HEK293 (cell line): ENCODE measurements at regions not wholly inside any gene's neighbourhood (a gene's known extent, or its start where the extent isn't known, plus 50 kb on each side); places are given as distances from the start of the nearest gene placed in this dataset.

Source experiments
- CTCF ChIA-PET: fragments of 350-600 bp; formaldehyde crosslinking; extraction: SDS; loops from one replicate; lab custom pipeline; 2021; ENCODE audit warnings: antibody characterized with exemption; lab: Yijun Ruan, JAX
- POLR2A ChIA-PET: fragments of 300-600 bp; formaldehyde crosslinking; extraction: SDS; loops from one replicate; lab custom pipeline; 2020; ENCODE audit warnings: antibody characterized with exemption, inconsistent platforms; lab: Yijun Ruan, JAX
- H3K27ac ChIP-seq: fragments of 200-500 bp; sonication (Bioruptor generic); 2 replicates; pipeline ENCODE4 v1.5.1; 2014; ENCODE audit warnings: low read depth, low read length, control low read depth, inconsistent platforms; ENCODE audit errors: extremely low read depth
- H3K36me3 ChIP-seq, 2 experiments: fragments of 200-500 bp in 1 of 2; sonication (Bioruptor generic) in 1 of 2; 1 replicate in 1 of 2; 2 replicates in 1 of 2; pipeline ENCODE4 v1.5.1; 2014 to 2017; ENCODE audit warnings: inconsistent platforms in 2 of 2, low read length in 2 of 2; ENCODE audit not compliant: control insufficient read depth in 2 of 2, insufficient read depth in 1 of 2
- H3K4me1 ChIP-seq: fragments of 200-500 bp; sonication (Bioruptor generic); 2 replicates; pipeline ENCODE4 v1.5.1; 2014; ENCODE audit warnings: mild to moderate bottlenecking, low read length, inconsistent platforms; ENCODE audit not compliant: control insufficient read depth, insufficient read depth
- H3K4me3 ChIP-seq: 2 replicates; pipeline ENCODE4 v1.5.1; 2011; ENCODE audit warnings: low read depth, mild to moderate bottlenecking, control low read depth, low read length, moderate library complexity
- H3K9me3 ChIP-seq: fragments of 200-500 bp; sonication (Bioruptor generic); 2 replicates; pipeline ENCODE4 v1.5.1; 2014; ENCODE audit warnings: low read depth, low read length, inconsistent platforms; ENCODE audit not compliant: control insufficient read depth, insufficient read depth
- ATF2 ChIP-seq: fragments of 450-650 bp; formaldehyde crosslinking; IDR thresholded peaks from 2 replicates; pipeline ENCODE4 v1.5.1; 2016; ENCODE audit warnings: missing biosample characterization, missing genetic modification characterization, low read depth
- TRIM28 ChIP-seq: IDR thresholded peaks from 2 replicates; pipeline ENCODE4 v1.6.1; 2011; ENCODE audit warnings: low read length, control low read depth, borderline replicate concordance
- WT1 ChIP-seq: fragments of 450-650 bp; formaldehyde crosslinking; IDR thresholded peaks from 2 replicates; pipeline ENCODE4 v1.5.1; 2016; ENCODE audit warnings: missing biosample characterization, missing genetic modification characterization
- ZEB2 ChIP-seq: fragments of 450-650 bp; formaldehyde crosslinking; IDR thresholded peaks from 2 replicates; pipeline ENCODE4 v1.5.1; 2016; ENCODE audit warnings: missing biosample characterization, missing genetic modification characterization
- ZFP41 ChIP-seq: fragments of 450-650 bp; formaldehyde crosslinking; IDR thresholded peaks from 2 replicates; pipeline ENCODE4 v1.5.1; 2016; ENCODE audit warnings: missing biosample characterization, missing genetic modification characterization, borderline replicate concordance
- ZNF114 ChIP-seq: fragments of 450-650 bp; formaldehyde crosslinking; IDR thresholded peaks from 2 replicates; pipeline ENCODE4 v1.5.0; 2017; ENCODE audit warnings: missing biosample characterization, missing genetic modification characterization
- ZNF16 ChIP-seq: fragments of 450-650 bp; formaldehyde crosslinking; IDR thresholded peaks from 2 replicates; pipeline ENCODE4 v1.5.1; 2016; ENCODE audit warnings: low read depth, missing biosample characterization, missing genetic modification characterization
- ZNF214 ChIP-seq: fragments of 450-650 bp; formaldehyde crosslinking; IDR thresholded peaks from 2 replicates; pipeline ENCODE4 v1.5.1; 2017; ENCODE audit warnings: missing biosample characterization, mild to moderate bottlenecking, missing genetic modification characterization, borderline replicate concordance
- ZNF239 ChIP-seq: fragments of 450-650 bp; formaldehyde crosslinking; IDR thresholded peaks from 2 replicates; pipeline ENCODE4 v1.5.1; 2016; ENCODE audit warnings: missing biosample characterization, missing genetic modification characterization
- ZNF248 ChIP-seq: fragments of 450-650 bp; formaldehyde crosslinking; IDR thresholded peaks from 2 replicates; pipeline ENCODE4 v1.5.1; 2017; ENCODE audit warnings: missing biosample characterization, missing genetic modification characterization
- ZNF274 ChIP-seq, 2 experiments: fragments of 200-500 bp in 1 of 2; fragments of 450-650 bp in 1 of 2; sonication (Bioruptor generic) in 1 of 2; formaldehyde crosslinking in 1 of 2; IDR thresholded peaks; 2 replicates each; pipeline versions ENCODE4 v1.5.1 to v1.6.1; 2014 to 2016; ENCODE audit warnings: borderline replicate concordance in 1 of 2, inconsistent platforms in 1 of 2, low read length in 1 of 2, missing biosample characterization in 1 of 2, missing genetic modification characterization in 1 of 2
- ZNF280C ChIP-seq: fragments of 450-650 bp; formaldehyde crosslinking; IDR thresholded peaks from 2 replicates; pipeline ENCODE4 v1.5.1; 2016; ENCODE audit warnings: missing biosample characterization, missing genetic modification characterization
- ZNF302 ChIP-seq: fragments of 450-650 bp; formaldehyde crosslinking; IDR thresholded peaks from 2 replicates; pipeline ENCODE4 v1.5.1; 2016; ENCODE audit warnings: missing biosample characterization, missing genetic modification characterization, low read depth
- ZNF473 ChIP-seq: fragments of 450-650 bp; formaldehyde crosslinking; IDR thresholded peaks from 2 replicates; pipeline ENCODE4 v1.5.1; 2017; ENCODE audit warnings: missing biosample characterization, missing genetic modification characterization
- ZNF621 ChIP-seq: fragments of 450-650 bp; formaldehyde crosslinking; IDR thresholded peaks from 2 replicates; pipeline ENCODE4 v1.5.1; 2017; ENCODE audit warnings: missing biosample characterization, missing genetic modification characterization
- ZNF660 ChIP-seq: fragments of 450-650 bp; IDR thresholded peaks from 2 replicates; pipeline ENCODE4 v1.5.1; 2018; ENCODE audit warnings: missing biosample characterization, mild to moderate bottlenecking, missing genetic modification characterization
- ZNF664 ChIP-seq: fragments of 450-650 bp; formaldehyde crosslinking; IDR thresholded peaks from 2 replicates; pipeline ENCODE4 v1.5.1; 2016; ENCODE audit warnings: missing biosample characterization, missing genetic modification characterization
- ZNF701 ChIP-seq: fragments of 450-650 bp; formaldehyde crosslinking; IDR thresholded peaks from 2 replicates; pipeline ENCODE4 v1.5.1; 2016; ENCODE audit warnings: missing biosample characterization, missing genetic modification characterization
- ZNF776 ChIP-seq: fragments of 450-650 bp; formaldehyde crosslinking; IDR thresholded peaks from 2 replicates; pipeline ENCODE4 v1.5.0; 2017; ENCODE audit warnings: missing biosample characterization, missing genetic modification characterization, borderline replicate concordance
- TF ChIP-seq, protein P1 (sequence below): fragments of 450-650 bp; formaldehyde crosslinking; IDR thresholded peaks from 2 replicates; pipeline ENCODE4 v1.5.1; 2016; ENCODE audit warnings: missing biosample characterization, missing genetic modification characterization, borderline replicate concordance

DNA sequence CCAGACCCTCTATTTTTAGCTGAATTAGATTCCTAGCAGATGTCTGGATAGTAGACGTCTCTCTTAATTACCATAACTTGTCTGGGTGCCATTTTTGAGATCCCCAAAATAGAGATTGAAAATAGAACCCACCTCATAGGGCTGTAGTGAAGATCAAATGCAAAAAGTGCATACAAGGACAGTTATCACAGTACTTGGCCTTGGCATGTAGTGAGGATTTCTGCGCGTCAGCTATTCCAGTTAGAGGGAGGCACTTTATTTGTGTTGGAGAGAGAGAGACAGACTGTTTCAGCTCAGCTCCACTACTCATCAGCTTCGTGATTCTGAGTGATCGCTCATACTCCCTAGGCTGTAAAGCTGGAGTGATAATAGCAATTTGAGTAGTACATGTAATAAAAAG lies 59.6 kb upstream of the CDH13 start:
- H3K27ac ChIP-seq: no peak overlapping the region
- no peaks in the 10 kb centered on the region for H3K4me1 ChIP-seq
- H3K4me3 ChIP-seq: no peak overlapping the region
- TF ChIP-seq ZNF664 (tag by site-specific recombination): no peak
- no peak for TF ChIP-seq ATF2 (tag by site-specific recombination)
- TF ChIP-seq ZNF114 (tag by site-specific recombination): no peak
- TF ChIP-seq ZNF214 (tag by site-specific recombination): no peak
- POLR2A ChIA-PET: no interaction called here
- CTCF ChIA-PET: interaction anchor here (0.6 kb wide), 1 partner anchor 535 kb away, joined by 3 read pairs; no protein-coding TSS in a partner anchor
- H3K9me3 ChIP-seq: no peaks in the 10 kb centered on the region
- no peaks in the 10 kb centered on the region for H3K36me3 ChIP-seq

GRCh38 chr16:82563401-82563800 lies 63.4 kb upstream of the CDH13 start:
- no peak overlapping the region for H3K27ac ChIP-seq
- no peaks in the 10 kb centered on the region for H3K9me3 ChIP-seq
- POLR2A ChIA-PET: no interaction called here
- H3K36me3 ChIP-seq: no peaks in the 10 kb centered on the region
- CTCF ChIA-PET: interaction anchor here (0.6 kb wide), 2 partner anchors 654 to 718 kb away, joined by 3 to 6 read pairs; no protein-coding TSS in a partner anchor
- no peaks in the 10 kb centered on the region for H3K4me1 ChIP-seq
- TF ChIP-seq ZNF16 (tag by site-specific recombination): no peak
- no peak for TF ChIP-seq ZNF473
- no peak for TF ChIP-seq ZNF302 (tag by site-specific recombination)
- no peak for TF ChIP-seq ZNF776 (tag by site-specific recombination)
- TF ChIP-seq TRIM28: no peak
- TF ChIP-seq ZNF621 (tag by site-specific recombination): no peak
- no peak for TF ChIP-seq ZNF701
- no peak for TF ChIP-seq ZEB2 (tag by site-specific recombination)
- no peak for TF ChIP-seq ZNF660 (tag by site-specific recombination)
- TF ChIP-seq, protein P1, sequence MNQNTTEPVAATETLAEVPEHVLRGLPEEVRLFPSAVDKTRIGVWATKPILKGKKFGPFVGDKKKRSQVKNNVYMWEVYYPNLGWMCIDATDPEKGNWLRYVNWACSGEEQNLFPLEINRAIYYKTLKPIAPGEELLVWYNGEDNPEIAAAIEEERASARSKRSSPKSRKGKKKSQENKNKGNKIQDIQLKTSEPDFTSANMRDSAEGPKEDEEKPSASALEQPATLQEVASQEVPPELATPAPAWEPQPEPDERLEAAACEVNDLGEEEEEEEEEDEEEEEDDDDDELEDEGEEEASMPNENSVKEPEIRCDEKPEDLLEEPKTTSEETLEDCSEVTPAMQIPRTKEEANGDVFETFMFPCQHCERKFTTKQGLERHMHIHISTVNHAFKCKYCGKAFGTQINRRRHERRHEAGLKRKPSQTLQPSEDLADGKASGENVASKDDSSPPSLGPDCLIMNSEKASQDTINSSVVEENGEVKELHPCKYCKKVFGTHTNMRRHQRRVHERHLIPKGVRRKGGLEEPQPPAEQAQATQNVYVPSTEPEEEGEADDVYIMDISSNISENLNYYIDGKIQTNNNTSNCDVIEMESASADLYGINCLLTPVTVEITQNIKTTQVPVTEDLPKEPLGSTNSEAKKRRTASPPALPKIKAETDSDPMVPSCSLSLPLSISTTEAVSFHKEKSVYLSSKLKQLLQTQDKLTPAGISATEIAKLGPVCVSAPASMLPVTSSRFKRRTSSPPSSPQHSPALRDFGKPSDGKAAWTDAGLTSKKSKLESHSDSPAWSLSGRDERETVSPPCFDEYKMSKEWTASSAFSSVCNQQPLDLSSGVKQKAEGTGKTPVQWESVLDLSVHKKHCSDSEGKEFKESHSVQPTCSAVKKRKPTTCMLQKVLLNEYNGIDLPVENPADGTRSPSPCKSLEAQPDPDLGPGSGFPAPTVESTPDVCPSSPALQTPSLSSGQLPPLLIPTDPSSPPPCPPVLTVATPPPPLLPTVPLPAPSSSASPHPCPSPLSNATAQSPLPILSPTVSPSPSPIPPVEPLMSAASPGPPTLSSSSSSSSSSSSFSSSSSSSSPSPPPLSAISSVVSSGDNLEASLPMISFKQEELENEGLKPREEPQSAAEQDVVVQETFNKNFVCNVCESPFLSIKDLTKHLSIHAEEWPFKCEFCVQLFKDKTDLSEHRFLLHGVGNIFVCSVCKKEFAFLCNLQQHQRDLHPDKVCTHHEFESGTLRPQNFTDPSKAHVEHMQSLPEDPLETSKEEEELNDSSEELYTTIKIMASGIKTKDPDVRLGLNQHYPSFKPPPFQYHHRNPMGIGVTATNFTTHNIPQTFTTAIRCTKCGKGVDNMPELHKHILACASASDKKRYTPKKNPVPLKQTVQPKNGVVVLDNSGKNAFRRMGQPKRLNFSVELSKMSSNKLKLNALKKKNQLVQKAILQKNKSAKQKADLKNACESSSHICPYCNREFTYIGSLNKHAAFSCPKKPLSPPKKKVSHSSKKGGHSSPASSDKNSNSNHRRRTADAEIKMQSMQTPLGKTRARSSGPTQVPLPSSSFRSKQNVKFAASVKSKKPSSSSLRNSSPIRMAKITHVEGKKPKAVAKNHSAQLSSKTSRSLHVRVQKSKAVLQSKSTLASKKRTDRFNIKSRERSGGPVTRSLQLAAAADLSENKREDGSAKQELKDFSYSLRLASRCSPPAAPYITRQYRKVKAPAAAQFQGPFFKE (tag by site-specific recombination): no peak
- TF ChIP-seq ZFP41 (tag by site-specific recombination): no peak
- no peak for TF ChIP-seq ZNF274 (IDR thresholded peaks at IDR 0.05; ENCODE audit: low read length)
- no peak for TF ChIP-seq ZNF274 (tag by site-specific recombination; IDR thresholded peaks at IDR 0.05; ENCODE audit: borderline replicate concordance)
- no peak for TF ChIP-seq ZNF248 (tag by site-specific recombination)
- no peak for TF ChIP-seq WT1 (tag by site-specific recombination)
- no peak for TF ChIP-seq ZNF280C (tag by site-specific recombination)
- no peak for TF ChIP-seq ZNF239 (tag by site-specific recombination)
- H3K4me3 ChIP-seq: no peak overlapping the region
